GM23248 (cell line): ENCODE measurements at regions not wholly inside any gene's neighbourhood (a gene's known extent, or its start where the extent isn't known, plus 50 kb on each side); places are given as distances from the start of the nearest gene placed in this dataset.
A peak's percentile ranks its signal among the peaks of the same experiment; 100 is the strongest.

Experiments used
- DNase-seq: peaks from one replicate; pipeline ENCODE4 v3.0.0-alpha.2; 2015
- H2AFZ ChIP-seq: fragments of 200-600 bp; sonication (generic); 2 replicates; pipeline ENCODE4 v1.6.1; 2016; ENCODE audit warnings: antibody characterized with exemption
- H3F3A ChIP-seq: fragments of 200-600 bp; sonication (generic); 2 replicates; pipeline ENCODE4 v1.6.1; 2016; ENCODE audit warnings: mild to moderate bottlenecking, antibody characterized with exemption, mixed run types; ENCODE audit not compliant: insufficient read depth
- H3K27ac ChIP-seq: fragments of 200-600 bp; sonication (generic); 2 replicates; pipeline ENCODE4 v1.5.1; 2016; ENCODE audit warnings: mild to moderate bottlenecking
- H3K27me3 ChIP-seq: fragments of 200-600 bp; sonication (generic); replicated peaks from 2 replicates; pipeline ENCODE4 v1.6.1; 2016; ENCODE audit warnings: mild to moderate bottlenecking; ENCODE audit not compliant: insufficient read depth
- H3K36me3 ChIP-seq: fragments of 200-600 bp; sonication (generic); 2 replicates; pipeline ENCODE4 v1.6.1; 2016; ENCODE audit warnings: low read depth, mild to moderate bottlenecking
- H3K4me1 ChIP-seq: fragments of 200-600 bp; sonication (generic); 2 replicates; pipeline ENCODE4 v1.6.1; 2016; ENCODE audit warnings: mild to moderate bottlenecking; ENCODE audit not compliant: insufficient read depth
- H3K4me2 ChIP-seq: fragments of 200-600 bp; sonication (generic); one replicate; pipeline ENCODE4 v1.6.1; 2016; ENCODE audit warnings: mild to moderate bottlenecking; ENCODE audit not compliant: unreplicated experiment
- H3K4me3 ChIP-seq: fragments of 200-600 bp; sonication (generic); 2 replicates; pipeline ENCODE4 v1.5.1; 2016; ENCODE audit warnings: mild to moderate bottlenecking
- H3K79me2 ChIP-seq: fragments of 200-600 bp; sonication (generic); 2 replicates; pipeline ENCODE4 v1.6.1; 2016; ENCODE audit warnings: mild to moderate bottlenecking; ENCODE audit not compliant: insufficient read depth
- H3K9ac ChIP-seq: fragments of 200-600 bp; sonication (generic); 2 replicates; pipeline ENCODE4 v1.6.1; 2016; ENCODE audit warnings: mild to moderate bottlenecking
- H3K9me2 ChIP-seq: fragments of 200-600 bp; sonication (generic); 2 replicates; pipeline ENCODE4 v1.6.1; 2016; ENCODE audit warnings: mixed run types, mild to moderate bottlenecking, moderate library complexity; ENCODE audit not compliant: insufficient read depth
- H3K9me3 ChIP-seq: fragments of 200-600 bp; sonication (generic); one replicate; pipeline ENCODE4 v1.6.1; 2017; ENCODE audit warnings: low read depth
- H4K20me1 ChIP-seq: fragments of 200-600 bp; sonication (generic); 2 replicates; pipeline ENCODE4 v1.6.0; 2016; ENCODE audit not compliant: insufficient read depth
- EZH2 ChIP-seq: fragments of 200-600 bp; sonication (generic); IDR thresholded peaks from 2 replicates; pipeline ENCODE4 v1.6.1; 2018; ENCODE audit warnings: antibody characterized with exemption, mild to moderate bottlenecking; ENCODE audit not compliant: insufficient read depth, poor library complexity, severe bottlenecking
- EZH2phosphoT487 ChIP-seq: fragments of 200-600 bp; sonication (generic); IDR thresholded peaks from 2 replicates; pipeline ENCODE4 v1.6.1; 2018; ENCODE audit warnings: antibody characterized with exemption, moderate library complexity, mild to moderate bottlenecking, low read depth; ENCODE audit not compliant: insufficient read depth
- WGBS, 2 experiments: methylation state at CpG; one replicate each; pipeline ENCODE4 v1.1.6; 2015 to 2017; ENCODE audit warnings: low lambda C conversion rate in 2 of 2, low coverage in 1 of 2; ENCODE audit errors: missing lambda C conversion rate in 2 of 2; 5-methylcytosine and 5-hydroxymethylcytosine counted together
- in situ Hi-C: fragments of 300-500 bp; cut with MboI; formaldehyde crosslinking; loops from 2 replicates; pipeline ENCODE4 v1.15.0; 2020

- Histone ChIP-seq H3K79me2 (no peaks in the 10 kb centered on the region), H3K36me3 (no peaks in the 10 kb centered on the region), H3K4me1 (no peaks in the 10 kb centered on the region), H3F3A (no peaks in the 10 kb centered on the region), H3K9me2 (no peaks in the 10 kb centered on the region), H3K9me3 (no peaks in the 10 kb centered on the region), H3K4me2 (no peak overlapping the region), H4K20me1 (no peaks in the 10 kb centered on the region), H3K27ac (no peak overlapping the region), H2AFZ (0 out of 2 replicates have a peak overlapping the region, but pooled peaks have one; percentile 24), H3K4me3 (no peak overlapping the region), H3K27me3 (no peaks in the 10 kb centered on the region), H3K9ac (no peak overlapping the region)
- TF ChIP-seq EZH2phosphoT487: no peak
- TF ChIP-seq EZH2: no peak
- in situ Hi-C loops: no loop called here
- no peak for DNase-seq
Measured at GRCh38 chr5:120927950-120928530, 463.9 kb downstream of the PRR16 start.

DNA sequence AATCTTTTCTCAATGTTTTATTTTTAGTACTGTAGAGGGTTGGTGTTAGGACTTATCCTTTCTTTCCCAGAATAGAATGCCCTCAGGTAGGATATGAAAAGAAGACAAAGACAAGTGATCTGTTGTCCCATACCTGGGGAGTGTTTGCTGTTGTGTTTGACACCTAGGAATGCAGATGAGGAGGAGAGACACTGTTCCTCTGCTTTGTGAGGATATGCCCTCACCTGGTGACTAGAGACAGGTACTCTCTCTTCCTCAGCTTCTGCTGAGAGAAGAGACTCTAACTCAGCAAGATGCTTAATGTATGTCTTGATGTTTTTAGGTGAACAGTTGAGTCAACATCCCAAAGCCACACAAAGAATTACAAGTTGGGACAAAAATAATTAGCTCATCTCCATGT lies 468.4 kb downstream of the PRR16 start:
- Histone ChIP-seq H3K4me3 (no peak overlapping the region), H3K9ac (no peak overlapping the region), H3K27me3 (no peaks in the 10 kb centered on the region), H4K20me1 (no peaks in the 10 kb centered on the region), H3K27ac (no peak overlapping the region), H3K9me2 (no peaks in the 10 kb centered on the region), H3K4me2 (no peak overlapping the region), H2AFZ (no peak overlapping the region), H3K4me1 (no peaks in the 10 kb centered on the region), H3K36me3 (no peaks in the 10 kb centered on the region), H3F3A (no peaks in the 10 kb centered on the region), H3K9me3 (no peaks in the 10 kb centered on the region), H3K79me2 (no peaks in the 10 kb centered on the region)
- no peak for DNase-seq
- in situ Hi-C loops: no loop called here
- no peak for TF ChIP-seq EZH2
- no peak for TF ChIP-seq EZH2phosphoT487

GRCh38 chr5:120934031-120934430 lies 469.9 kb downstream of the PRR16 start:
- Histone ChIP-seq H3K27me3 (no peaks in the 10 kb centered on the region), H3K9me3 (no peaks in the 10 kb centered on the region), H3K9ac (no peak overlapping the region), H3K4me2 (no peak overlapping the region), H2AFZ (no peak overlapping the region), H3K4me3 (no peak overlapping the region), H3F3A (no peaks in the 10 kb centered on the region), H3K9me2 (no peaks in the 10 kb centered on the region), H3K27ac (no peak overlapping the region), H3K4me1 (no peaks in the 10 kb centered on the region), H3K79me2 (no peaks in the 10 kb centered on the region), H4K20me1 (no peaks in the 10 kb centered on the region), H3K36me3 (no peaks in the 10 kb centered on the region)
- in situ Hi-C loops: no loop called here
- no peak for DNase-seq
- 0 to 6% methylated on average over 1 of the region's 1 CpG for WGBS, 2 experiments
- TF ChIP-seq EZH2phosphoT487 (no peak), EZH2 (no peak)

- 76 to 77% methylated on average over 15 to 19 of the region's 31 CpGs for WGBS, 2 experiments
- in situ Hi-C loops: no loop called here
- no peaks in the 10 kb centered on the region for H4K20me1 ChIP-seq
- no peak overlapping the region for H3K27ac ChIP-seq
- H3K4me2 ChIP-seq: no peak overlapping the region
- H3K9me2 ChIP-seq: no peaks in the 10 kb centered on the region
- no peak for TF ChIP-seq EZH2phosphoT487
- TF ChIP-seq EZH2: no peak
- H3K79me2 ChIP-seq: no peaks in the 10 kb centered on the region
- H2AFZ ChIP-seq: no peak overlapping the region
- H3K4me1 ChIP-seq: no peaks in the 10 kb centered on the region
- DNase-seq: no peak
- no peak overlapping the region for H3K4me3 ChIP-seq
- H3K36me3 ChIP-seq: no peaks in the 10 kb centered on the region
- H3K27me3 ChIP-seq: no peaks in the 10 kb centered on the region
- H3K9me3 ChIP-seq: no peaks in the 10 kb centered on the region
- no peaks in the 10 kb centered on the region for H3F3A ChIP-seq
- H3K9ac ChIP-seq: no peak overlapping the region
Measured at GRCh38 chr5:120936652-120937051, 472.6 kb downstream of the PRR16 start.

- H3K79me2 ChIP-seq: no peaks in the 10 kb centered on the region
- no peaks in the 10 kb centered on the region for H3K27me3 ChIP-seq
- TF ChIP-seq EZH2 (no peak), EZH2phosphoT487 (no peak)
- no peak overlapping the region for H3K27ac ChIP-seq
- no peaks in the 10 kb centered on the region for H3K9me3 ChIP-seq
- H2AFZ ChIP-seq: no peak overlapping the region
- no peak for DNase-seq
- H3K4me3 ChIP-seq: no peak overlapping the region
- no peaks in the 10 kb centered on the region for H4K20me1 ChIP-seq
- WGBS, 2 experiments: 11 to 23% methylated on average over 1 of the region's 1 CpG
- H3F3A ChIP-seq: no peaks in the 10 kb centered on the region
- no peaks in the 10 kb centered on the region for H3K9me2 ChIP-seq
- in situ Hi-C loops: no loop called here
- no peaks in the 10 kb centered on the region for H3K36me3 ChIP-seq
- H3K9ac ChIP-seq: no peak overlapping the region
- H3K4me2 ChIP-seq: no peak overlapping the region
- no peaks in the 10 kb centered on the region for H3K4me1 ChIP-seq
Measured at GRCh38 chr5:120938604-120939003, 474.5 kb downstream of the PRR16 start.
